GM12878 (cell line): ENCODE measurements at regions not wholly inside any gene's neighbourhood (a gene's known extent, or its start where the extent isn't known, plus 50 kb on each side); places are given as distances from the start of the nearest gene placed in this dataset.

Experiments used
- ATAC-seq: fragments of 200-7000 bp; cut with Tn5 transposase; 3 replicates; pipeline ENCODE4 v1.9.1; 2020; ENCODE audit warnings: mild to moderate bottlenecking, moderate library complexity
- BruUV-seq: library from RNA; stranded (reverse); fragments of 400-500 nt; replicated peaks from 2 replicates; lab custom pipeline; 2021; lab: Mats Ljungman, UMichigan
- CTCF ChIA-PET: fragments of 300-600 bp; sonication (Branson Sonifier 250); formaldehyde crosslinking; extraction: SDS; loops from one replicate; lab custom pipeline; 2021; ENCODE audit warnings: inconsistent platforms; lab: Yijun Ruan, JAX
- POLR2A ChIA-PET: fragments of 350-600 bp; formaldehyde crosslinking; extraction: SDS; loops from one replicate; lab custom pipeline; 2021; ENCODE audit warnings: inconsistent platforms; lab: Charles Lee
- RAD21 ChIA-PET: fragments of 300-600 bp; sonication (Branson Sonifier 250); formaldehyde crosslinking; loops from one replicate; lab custom pipeline; 2023; ENCODE audit warnings: antibody characterized with exemption; ENCODE audit not compliant: unreplicated experiment; lab: Charles Lee
- SMC1A ChIA-PET: fragments of 300-600 bp; sonication (Branson Sonifier 250); formaldehyde crosslinking; loops from one replicate; lab custom pipeline; 2023; ENCODE audit not compliant: unreplicated experiment, uncharacterized antibody; lab: Charles Lee
- DNase-seq: peaks from one replicate; pipeline ENCODE4 v3.0.0-alpha.2; 2011; ENCODE audit warnings: low read depth, low spot score
- FAIRE-seq: peaks from 3 replicates; lab custom pipeline; 2011; peaks lifted over from hg19 to GRCh38; lab: Jason Lieb, UNC
- H2AFZ ChIP-seq: 2 replicates; pipeline ENCODE4 v1.6.0; 2011; ENCODE audit warnings: low read depth, low read length, control low read depth; ENCODE audit not compliant: control insufficient read depth
- H3K27ac ChIP-seq: 2 replicates; pipeline ENCODE4 v1.5.1; 2011; ENCODE audit warnings: control low read depth; ENCODE audit not compliant: control insufficient read depth, insufficient read depth
- H3K27me3 ChIP-seq, 2 experiments: replicated peaks in 1 of 2; 2 replicates each; pipeline versions ENCODE4 v1.6.0 to v1.6.1; 2011; ENCODE audit warnings: low read length in 1 of 2; ENCODE audit not compliant: control insufficient read depth in 2 of 2, insufficient read depth in 2 of 2
- H3K36me3 ChIP-seq, 2 experiments: 2 replicates each; pipeline ENCODE4 v1.5.1; 2011; ENCODE audit warnings: low read length in 1 of 2; ENCODE audit not compliant: control insufficient read depth in 2 of 2, insufficient read depth in 2 of 2
- H3K4me1 ChIP-seq: 2 replicates; pipeline ENCODE4 v1.6.1; 2011; ENCODE audit warnings: mild to moderate bottlenecking, low read length, moderate library complexity, mixed read lengths; ENCODE audit not compliant: control insufficient read depth, insufficient read depth
- H3K4me2 ChIP-seq: 2 replicates; pipeline ENCODE4 v1.6.0; 2011; ENCODE audit warnings: control low read depth; ENCODE audit not compliant: control insufficient read depth, insufficient read depth
- H3K4me3 ChIP-seq: fragments of 200-600 bp; sonication (generic); 2 replicates; pipeline ENCODE4 v1.5.1; 2016
- H3K79me2 ChIP-seq: 2 replicates; pipeline ENCODE4 v1.6.0; 2011; ENCODE audit warnings: low read length; ENCODE audit not compliant: control insufficient read depth, insufficient read depth
- H3K9ac ChIP-seq: 2 replicates; pipeline ENCODE4 v1.8.0; 2011; ENCODE audit warnings: low read length, control low read depth, mixed read lengths; ENCODE audit not compliant: control insufficient read depth, insufficient read depth
- H3K9me3 ChIP-seq: replicated peaks from 3 replicates; pipeline ENCODE4 v1.5.1; 2011; ENCODE audit warnings: mild to moderate bottlenecking, low read length; ENCODE audit not compliant: control insufficient read depth, insufficient read depth
- H4K20me1 ChIP-seq: 2 replicates; pipeline ENCODE4 v1.6.0; 2011; ENCODE audit not compliant: control insufficient read depth, insufficient read depth
- BACH1 ChIP-seq: fragments of 450-650 bp; IDR thresholded peaks from 2 replicates; pipeline ENCODE4 v1.6.1; 2017; ENCODE audit warnings: mild to moderate bottlenecking, borderline replicate concordance
- EP300 ChIP-seq, 2 experiments: fragments of 150-350 bp in 1 of 2; IDR thresholded peaks; 2 replicates each; pipeline ENCODE4 v1.6.1; 2011 to 2012; ENCODE audit warnings: low read depth in 2 of 2, low read length in 2 of 2, borderline replicate concordance in 1 of 2, improper control_type of control experiment in 1 of 2, inconsistent platforms in 1 of 2; ENCODE audit not compliant: control insufficient read depth in 1 of 2
- JUND ChIP-seq: IDR thresholded peaks from 2 replicates; pipeline ENCODE4 v1.6.1; 2012; ENCODE audit warnings: low read depth, mild to moderate bottlenecking, low read length, improper control_type of control experiment, moderate library complexity
- KDM1A ChIP-seq: fragments of 200-600 bp; sonication (generic); IDR thresholded peaks from 2 replicates; pipeline ENCODE4 v1.6.1; 2016; ENCODE audit warnings: borderline replicate concordance
- RCOR1 ChIP-seq: conservative IDR thresholded peaks from 2 replicates; pipeline ENCODE4 v1.6.1; 2012; ENCODE audit warnings: low read depth, low read length, improper control_type of control experiment
- RELB ChIP-seq: fragments of 450-650 bp; IDR thresholded peaks from 2 replicates; pipeline ENCODE4 v1.6.1; 2017; ENCODE audit warnings: low read depth, mild to moderate bottlenecking, moderate library complexity
- RUNX3 ChIP-seq: IDR thresholded peaks from 2 replicates; pipeline ENCODE4 v1.6.1; 2012; ENCODE audit warnings: low read length, inconsistent platforms
- SMAD5 ChIP-seq: IDR thresholded peaks from 2 replicates; pipeline ENCODE4 v1.6.1; 2016; ENCODE audit warnings: antibody characterized with exemption, low read depth
- ZNF217 ChIP-seq: fragments of 450-650 bp; IDR thresholded peaks from 2 replicates; pipeline ENCODE4 v1.6.1; 2017; ENCODE audit warnings: antibody characterized with exemption, mild to moderate bottlenecking
- ZNF24 ChIP-seq: fragments of 450-650 bp; IDR thresholded peaks from 2 replicates; pipeline ENCODE4 v1.6.1; 2017; ENCODE audit warnings: antibody characterized with exemption, mild to moderate bottlenecking
- WGBS: methylation state at CpG from one replicate; pipeline ENCODE4 v1.1.6; 2016; ENCODE audit warnings: low lambda C conversion rate; ENCODE audit not compliant: insufficient replicate concordance, insufficient coverage; ENCODE audit errors: missing lambda C conversion rate; 5-methylcytosine and 5-hydroxymethylcytosine counted together
- in situ Hi-C: fragments of 300-500 bp; cut with MboI; formaldehyde crosslinking; loops from 9 replicates; pipeline ENCODE4 v1.14.3; 2018; ENCODE audit warnings: mixed read lengths
- intact Hi-C: fragments of 100-400 bp; cut with micrococcal nuclease; formaldehyde crosslinking; loops from one replicate; pipeline ENCODE4 v1.14.2; 2022; ENCODE audit not compliant: unreplicated experiment
- TF ChIP-seq, protein P1 (sequence below): IDR thresholded peaks from 2 replicates; pipeline ENCODE4 v1.6.1; 2011; ENCODE audit warnings: mild to moderate bottlenecking, low read depth, low read length, moderate library complexity; ENCODE audit not compliant: insufficient replicate concordance

- Histone ChIP-seq H3K9ac (no peak overlapping the region), H3K4me3 (no peak overlapping the region), H3K4me1 (no peaks in the 10 kb centered on the region), H2AFZ (no peak overlapping the region), H3K9me3 (no peaks in the 10 kb centered on the region), H3K4me2 (no peak overlapping the region), H3K27me3 (no peaks in the 10 kb centered on the region), H4K20me1 (no peaks in the 10 kb centered on the region), H3K36me3 (no peaks in the 10 kb centered on the region), H3K27ac (no peak overlapping the region), H3K79me2 (no peaks in the 10 kb centered on the region)
- FAIRE-seq (no peak), ATAC-seq (no peak), DNase-seq (no peak)
- ChIA-PET POLR2A (no interaction called here), CTCF (interaction anchor here (0.7 kb wide), 1 partner anchor 864 kb away, joined by 3 read pairs; no protein-coding TSS in a partner anchor), SMC1A (no interaction called here), RAD21 (no interaction called here)
- TF ChIP-seq RUNX3: no peak
- no peak for TF ChIP-seq ZNF217
- TF ChIP-seq BACH1: no peak
- no peak for TF ChIP-seq JUND
- TF ChIP-seq RCOR1: no peak
- no peak for TF ChIP-seq KDM1A
- TF ChIP-seq EP300 (IDR thresholded peaks at IDR 0.05; ENCODE audit: borderline replicate concordance in 1 of 2, control insufficient read depth in 1 of 2, low read depth in 2 of 2, low read length in 2 of 2): no peak
- no peak for TF ChIP-seq SMAD5
- TF ChIP-seq ZNF24: no peak
- no peak for TF ChIP-seq RELB
- TF ChIP-seq, protein P1, sequence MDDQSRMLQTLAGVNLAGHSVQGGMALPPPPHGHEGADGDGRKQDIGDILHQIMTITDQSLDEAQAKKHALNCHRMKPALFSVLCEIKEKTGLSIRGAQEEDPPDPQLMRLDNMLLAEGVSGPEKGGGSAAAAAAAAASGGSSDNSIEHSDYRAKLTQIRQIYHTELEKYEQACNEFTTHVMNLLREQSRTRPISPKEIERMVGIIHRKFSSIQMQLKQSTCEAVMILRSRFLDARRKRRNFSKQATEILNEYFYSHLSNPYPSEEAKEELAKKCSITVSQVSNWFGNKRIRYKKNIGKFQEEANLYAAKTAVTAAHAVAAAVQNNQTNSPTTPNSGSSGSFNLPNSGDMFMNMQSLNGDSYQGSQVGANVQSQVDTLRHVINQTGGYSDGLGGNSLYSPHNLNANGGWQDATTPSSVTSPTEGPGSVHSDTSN: no peak
- no TSS peak for BruUV-seq
- intact Hi-C loops (no loop called here), in situ Hi-C loops (no loop called here)
- WGBS: 0% methylated on average over 3 of the region's 3 CpGs
Measured at GRCh38 chr16:6531067-6531466, 801.6 kb upstream of the RBFOX1 start.
